PC-3 (cell line): ENCODE measurements at regions not wholly inside any gene's neighbourhood (a gene's known extent, or its start where the extent isn't known, plus 50 kb on each side); places are given as distances from the start of the nearest gene placed in this dataset.

Experiments
- CTCF ChIP-seq: fragments of 300-600 bp; sonication (generic); conservative IDR thresholded peaks from 2 replicates; pipeline ENCODE4 v1.5.1; 2017; ENCODE audit warnings: antibody characterized with exemption, low read depth, mild to moderate bottlenecking, low read length
- EZH2phosphoT487 ChIP-seq: fragments of 300-600 bp; sonication (generic); IDR thresholded peaks from 2 replicates; pipeline ENCODE4 v1.6.1; 2018; ENCODE audit warnings: mild to moderate bottlenecking, antibody characterized with exemption, low read length, borderline replicate concordance

- TF ChIP-seq CTCF (no peak), EZH2phosphoT487 (no peak)
Observed at GRCh38 chr10:120327675-120328074, 129.4 kb upstream of the PLPP4 start.
